HEK293 (cell line): ENCODE measurements at regions not wholly inside any gene's neighbourhood (a gene's known extent, or its start where the extent isn't known, plus 50 kb on each side); places are given as distances from the start of the nearest gene placed in this dataset.

Experiments
- ZNF112 ChIP-seq: fragments of 450-650 bp; formaldehyde crosslinking; IDR thresholded peaks from 2 replicates; pipeline ENCODE4 v1.5.0; 2017; ENCODE audit warnings: missing biosample characterization, missing genetic modification characterization
- ZNF174 ChIP-seq: fragments of 450-650 bp; formaldehyde crosslinking; IDR thresholded peaks from 2 replicates; pipeline ENCODE4 v1.5.0; 2017; ENCODE audit warnings: missing biosample characterization, mild to moderate bottlenecking, missing genetic modification characterization
- ZNF24 ChIP-seq: fragments of 450-650 bp; formaldehyde crosslinking; IDR thresholded peaks from 2 replicates; pipeline ENCODE4 v1.5.1; 2016; ENCODE audit warnings: missing biosample characterization, missing genetic modification characterization
- ZNF292 ChIP-seq: fragments of 450-650 bp; formaldehyde crosslinking; IDR thresholded peaks from 2 replicates; pipeline ENCODE4 v1.5.1; 2016; ENCODE audit warnings: low read depth, missing biosample characterization, missing genetic modification characterization, borderline replicate concordance
- ZNF610 ChIP-seq: fragments of 450-650 bp; formaldehyde crosslinking; IDR thresholded peaks from 2 replicates; pipeline ENCODE4 v1.5.1; 2016; ENCODE audit warnings: missing biosample characterization, missing genetic modification characterization, borderline replicate concordance
- ZNF677 ChIP-seq: fragments of 450-650 bp; IDR thresholded peaks from 2 replicates; pipeline ENCODE4 v1.5.0; 2018; ENCODE audit warnings: missing biosample characterization, mild to moderate bottlenecking, missing genetic modification characterization, moderate library complexity
- TF ChIP-seq, protein P1 (sequence below): fragments of 450-650 bp; formaldehyde crosslinking; IDR thresholded peaks from 2 replicates; pipeline ENCODE4 v1.5.1; 2016; ENCODE audit warnings: missing biosample characterization, missing genetic modification characterization
- TF ChIP-seq, protein P2 (sequence below): fragments of 450-650 bp; formaldehyde crosslinking; IDR thresholded peaks from 2 replicates; pipeline ENCODE4 v1.5.1; 2017; ENCODE audit warnings: missing biosample characterization, missing genetic modification characterization
- TF ChIP-seq, protein P3 (sequence below): fragments of 450-650 bp; IDR thresholded peaks from 2 replicates; pipeline ENCODE4 v1.5.1; 2018; ENCODE audit warnings: missing biosample characterization, mild to moderate bottlenecking, missing genetic modification characterization
- TF ChIP-seq, protein P4 (sequence below): fragments of 450-650 bp; formaldehyde crosslinking; IDR thresholded peaks from 2 replicates; pipeline ENCODE4 v1.5.1; 2016; ENCODE audit warnings: missing biosample characterization, missing genetic modification characterization
- TF ChIP-seq, protein P5 (sequence below): sonication (generic); formaldehyde crosslinking; IDR thresholded peaks from 2 replicates; pipeline ENCODE4 v1.8.1; 2022; ENCODE audit warnings: mild to moderate bottlenecking, moderate library complexity, missing genetic modification reagents

DNA sequence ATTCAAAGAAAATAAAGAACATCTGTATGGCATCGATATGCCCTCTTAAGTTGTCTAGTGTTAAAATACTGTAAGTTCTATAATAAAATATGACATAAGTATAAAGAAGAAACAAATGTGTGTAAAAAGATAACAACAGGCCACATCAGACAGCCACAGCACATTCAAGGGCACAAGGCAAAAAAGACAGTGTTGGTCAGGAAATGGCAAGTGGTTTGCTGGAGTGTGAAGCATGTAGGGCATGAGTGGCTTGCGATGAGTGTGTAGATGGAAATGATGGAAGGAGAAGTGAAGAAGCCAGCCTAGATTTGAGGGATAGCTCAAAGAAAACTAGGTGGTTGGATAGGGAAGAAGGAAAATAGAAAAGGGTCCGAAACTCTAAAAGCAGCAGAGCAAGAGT, 341.6 kb downstream of the CRPPA start:
- TF ChIP-seq ZNF677 (no peak), ZNF610 (tag by site-specific recombination) (no peak), ZNF112 (tag by site-specific recombination) (no peak), ZNF292 (tag by site-specific recombination) (no peak), ZNF24 (no peak), ZNF174 (tag by site-specific recombination) (no peak)
- TF ChIP-seq, protein P1, sequence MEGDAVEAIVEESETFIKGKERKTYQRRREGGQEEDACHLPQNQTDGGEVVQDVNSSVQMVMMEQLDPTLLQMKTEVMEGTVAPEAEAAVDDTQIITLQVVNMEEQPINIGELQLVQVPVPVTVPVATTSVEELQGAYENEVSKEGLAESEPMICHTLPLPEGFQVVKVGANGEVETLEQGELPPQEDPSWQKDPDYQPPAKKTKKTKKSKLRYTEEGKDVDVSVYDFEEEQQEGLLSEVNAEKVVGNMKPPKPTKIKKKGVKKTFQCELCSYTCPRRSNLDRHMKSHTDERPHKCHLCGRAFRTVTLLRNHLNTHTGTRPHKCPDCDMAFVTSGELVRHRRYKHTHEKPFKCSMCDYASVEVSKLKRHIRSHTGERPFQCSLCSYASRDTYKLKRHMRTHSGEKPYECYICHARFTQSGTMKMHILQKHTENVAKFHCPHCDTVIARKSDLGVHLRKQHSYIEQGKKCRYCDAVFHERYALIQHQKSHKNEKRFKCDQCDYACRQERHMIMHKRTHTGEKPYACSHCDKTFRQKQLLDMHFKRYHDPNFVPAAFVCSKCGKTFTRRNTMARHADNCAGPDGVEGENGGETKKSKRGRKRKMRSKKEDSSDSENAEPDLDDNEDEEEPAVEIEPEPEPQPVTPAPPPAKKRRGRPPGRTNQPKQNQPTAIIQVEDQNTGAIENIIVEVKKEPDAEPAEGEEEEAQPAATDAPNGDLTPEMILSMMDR (tag by site-specific recombination): no peak
- TF ChIP-seq, protein P2, sequence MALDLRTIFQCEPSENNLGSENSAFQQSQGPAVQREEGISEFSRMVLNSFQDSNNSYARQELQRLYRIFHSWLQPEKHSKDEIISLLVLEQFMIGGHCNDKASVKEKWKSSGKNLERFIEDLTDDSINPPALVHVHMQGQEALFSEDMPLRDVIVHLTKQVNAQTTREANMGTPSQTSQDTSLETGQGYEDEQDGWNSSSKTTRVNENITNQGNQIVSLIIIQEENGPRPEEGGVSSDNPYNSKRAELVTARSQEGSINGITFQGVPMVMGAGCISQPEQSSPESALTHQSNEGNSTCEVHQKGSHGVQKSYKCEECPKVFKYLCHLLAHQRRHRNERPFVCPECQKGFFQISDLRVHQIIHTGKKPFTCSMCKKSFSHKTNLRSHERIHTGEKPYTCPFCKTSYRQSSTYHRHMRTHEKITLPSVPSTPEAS (tag by site-specific recombination): no peak
- TF ChIP-seq, protein P3, sequence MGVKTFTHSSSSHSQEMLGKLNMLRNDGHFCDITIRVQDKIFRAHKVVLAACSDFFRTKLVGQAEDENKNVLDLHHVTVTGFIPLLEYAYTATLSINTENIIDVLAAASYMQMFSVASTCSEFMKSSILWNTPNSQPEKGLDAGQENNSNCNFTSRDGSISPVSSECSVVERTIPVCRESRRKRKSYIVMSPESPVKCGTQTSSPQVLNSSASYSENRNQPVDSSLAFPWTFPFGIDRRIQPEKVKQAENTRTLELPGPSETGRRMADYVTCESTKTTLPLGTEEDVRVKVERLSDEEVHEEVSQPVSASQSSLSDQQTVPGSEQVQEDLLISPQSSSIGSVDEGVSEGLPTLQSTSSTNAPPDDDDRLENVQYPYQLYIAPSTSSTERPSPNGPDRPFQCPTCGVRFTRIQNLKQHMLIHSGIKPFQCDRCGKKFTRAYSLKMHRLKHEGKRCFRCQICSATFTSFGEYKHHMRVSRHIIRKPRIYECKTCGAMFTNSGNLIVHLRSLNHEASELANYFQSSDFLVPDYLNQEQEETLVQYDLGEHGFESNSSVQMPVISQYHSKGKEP (tag by site-specific recombination): no peak
- TF ChIP-seq, protein P4, sequence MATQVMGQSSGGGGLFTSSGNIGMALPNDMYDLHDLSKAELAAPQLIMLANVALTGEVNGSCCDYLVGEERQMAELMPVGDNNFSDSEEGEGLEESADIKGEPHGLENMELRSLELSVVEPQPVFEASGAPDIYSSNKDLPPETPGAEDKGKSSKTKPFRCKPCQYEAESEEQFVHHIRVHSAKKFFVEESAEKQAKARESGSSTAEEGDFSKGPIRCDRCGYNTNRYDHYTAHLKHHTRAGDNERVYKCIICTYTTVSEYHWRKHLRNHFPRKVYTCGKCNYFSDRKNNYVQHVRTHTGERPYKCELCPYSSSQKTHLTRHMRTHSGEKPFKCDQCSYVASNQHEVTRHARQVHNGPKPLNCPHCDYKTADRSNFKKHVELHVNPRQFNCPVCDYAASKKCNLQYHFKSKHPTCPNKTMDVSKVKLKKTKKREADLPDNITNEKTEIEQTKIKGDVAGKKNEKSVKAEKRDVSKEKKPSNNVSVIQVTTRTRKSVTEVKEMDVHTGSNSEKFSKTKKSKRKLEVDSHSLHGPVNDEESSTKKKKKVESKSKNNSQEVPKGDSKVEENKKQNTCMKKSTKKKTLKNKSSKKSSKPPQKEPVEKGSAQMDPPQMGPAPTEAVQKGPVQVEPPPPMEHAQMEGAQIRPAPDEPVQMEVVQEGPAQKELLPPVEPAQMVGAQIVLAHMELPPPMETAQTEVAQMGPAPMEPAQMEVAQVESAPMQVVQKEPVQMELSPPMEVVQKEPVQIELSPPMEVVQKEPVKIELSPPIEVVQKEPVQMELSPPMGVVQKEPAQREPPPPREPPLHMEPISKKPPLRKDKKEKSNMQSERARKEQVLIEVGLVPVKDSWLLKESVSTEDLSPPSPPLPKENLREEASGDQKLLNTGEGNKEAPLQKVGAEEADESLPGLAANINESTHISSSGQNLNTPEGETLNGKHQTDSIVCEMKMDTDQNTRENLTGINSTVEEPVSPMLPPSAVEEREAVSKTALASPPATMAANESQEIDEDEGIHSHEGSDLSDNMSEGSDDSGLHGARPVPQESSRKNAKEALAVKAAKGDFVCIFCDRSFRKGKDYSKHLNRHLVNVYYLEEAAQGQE (tag by site-specific recombination): no peak
- TF ChIP-seq, protein P5, sequence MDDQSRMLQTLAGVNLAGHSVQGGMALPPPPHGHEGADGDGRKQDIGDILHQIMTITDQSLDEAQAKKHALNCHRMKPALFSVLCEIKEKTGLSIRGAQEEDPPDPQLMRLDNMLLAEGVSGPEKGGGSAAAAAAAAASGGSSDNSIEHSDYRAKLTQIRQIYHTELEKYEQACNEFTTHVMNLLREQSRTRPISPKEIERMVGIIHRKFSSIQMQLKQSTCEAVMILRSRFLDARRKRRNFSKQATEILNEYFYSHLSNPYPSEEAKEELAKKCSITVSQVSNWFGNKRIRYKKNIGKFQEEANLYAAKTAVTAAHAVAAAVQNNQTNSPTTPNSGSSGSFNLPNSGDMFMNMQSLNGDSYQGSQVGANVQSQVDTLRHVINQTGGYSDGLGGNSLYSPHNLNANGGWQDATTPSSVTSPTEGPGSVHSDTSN (CRISPR knock-in tag): no peak
